ENCODE measurements at regions not wholly inside any gene's neighbourhood (a gene's known extent, or its start where the extent isn't known, plus 50 kb on each side); places are given as distances from the start of the nearest gene placed in this dataset.
A peak's percentile ranks its signal among the peaks of the same experiment; 100 is the strongest.
"Not testable (repeated sequence)": the region's sequence is repeated elsewhere in the genome, so short reads cannot be mapped to it uniquely, and the experiment has no call there.

GRCh38 chr1:172851856-172852255 is 193.0 kb downstream of the FASLG start:
- no peak for TF ChIP-seq CTCF (IDR thresholded peaks at IDR 0.05; ENCODE audit: insufficient read depth, low read length, severe bottlenecking)
- Histone ChIP-seq H3K4me3 (ENCODE audit: low read depth, low read length) (no peak overlapping the region), H3K36me3 (ENCODE audit: control insufficient read depth, insufficient read depth, low read length) (no peaks in the 10 kb centered on the region), H3K27me3 (ENCODE audit: control insufficient read depth, insufficient read depth, low read length) (no peaks in the 10 kb centered on the region)
- FAIRE-seq (no peak), DNase-seq (ENCODE audit: low read depth) (no peak)

GRCh38 chr1:172855983-172856382 is 194.8 kb downstream of the TNFSF18 start:
- not testable (repeated sequence) for FAIRE-seq

GRCh38 chr1:172863031-172863430 is 187.7 kb downstream of the TNFSF18 start:
- Histone ChIP-seq H3K36me3 (ENCODE audit: control insufficient read depth, insufficient read depth, low read length) (no peaks in the 10 kb centered on the region), H3K4me3 (ENCODE audit: low read depth, low read length) (no peak overlapping the region), H3K27me3 (ENCODE audit: control insufficient read depth, insufficient read depth, low read length) (no peaks in the 10 kb centered on the region)
- TF ChIP-seq CTCF (IDR thresholded peaks at IDR 0.05; ENCODE audit: insufficient read depth, low read length, severe bottlenecking): no peak
- no peak for DNase-seq (ENCODE audit: low read depth)
- no peak for FAIRE-seq

More at GRCh38 chr1:172855983-172856382, 194.8 kb downstream of the TNFSF18 start:
- not testable (repeated sequence) for H3K4me3 ChIP-seq (ENCODE audit: low read depth, low read length); H3K36me3 ChIP-seq (ENCODE audit: control insufficient read depth, insufficient read depth, low read length); H3K27me3 ChIP-seq (ENCODE audit: control insufficient read depth, insufficient read depth, low read length); DNase-seq (ENCODE audit: low read depth)

- Histone ChIP-seq H3K27me3 (ENCODE audit: control insufficient read depth, insufficient read depth, low read length) (no peaks in the 10 kb centered on the region), H3K4me3 (ENCODE audit: low read depth, low read length) (no peak overlapping the region), H3K36me3 (ENCODE audit: control insufficient read depth, insufficient read depth, low read length) (no peaks in the 10 kb centered on the region)
- TF ChIP-seq CTCF (IDR thresholded peaks at IDR 0.05; ENCODE audit: insufficient read depth, low read length, severe bottlenecking): no peak
- no peak for DNase-seq (ENCODE audit: low read depth)
- FAIRE-seq: no peak
Observed at GRCh38 chr1:172867216-172867818, 183.4 kb downstream of the TNFSF18 start.

- no peak for TF ChIP-seq CTCF (IDR thresholded peaks at IDR 0.05; ENCODE audit: insufficient read depth, low read length, severe bottlenecking)
- DNase-seq (ENCODE audit: low read depth) (peak; percentile 60), FAIRE-seq (no peak)
- H3K4me3 ChIP-seq (ENCODE audit: low read depth, low read length): no peak overlapping the region
- no peaks in the 10 kb centered on the region for H3K36me3 ChIP-seq (ENCODE audit: control insufficient read depth, insufficient read depth, low read length)
- H3K27me3 ChIP-seq (ENCODE audit: control insufficient read depth, insufficient read depth, low read length): no peaks in the 10 kb centered on the region
Observed at GRCh38 chr1:172870901-172871606, 179.7 kb downstream of the TNFSF18 start.

GRCh38 chr1:172874950-172875349 is 175.8 kb downstream of the TNFSF18 start:
- Histone ChIP-seq H3K4me3 (ENCODE audit: low read depth, low read length) (no peak overlapping the region), H3K27me3 (ENCODE audit: control insufficient read depth, insufficient read depth, low read length) (no peaks in the 10 kb centered on the region), H3K36me3 (ENCODE audit: control insufficient read depth, insufficient read depth, low read length) (no peaks in the 10 kb centered on the region)
- TF ChIP-seq CTCF (IDR thresholded peaks at IDR 0.05; ENCODE audit: insufficient read depth, low read length, severe bottlenecking): no peak
- DNase-seq (ENCODE audit: low read depth) (peak; percentile 41), FAIRE-seq (no peak)

Data from bronchial epithelial cell (primary cell).